Mucosa of descending colon (tissue), 3 donors: ENCODE measurements at regions not wholly inside any gene's neighbourhood (a gene's known extent, or its start where the extent isn't known, plus 50 kb on each side); places are given as distances from the start of the nearest gene placed in this dataset.

Experiments used
- ATAC-seq: fragments of 200-7000 bp; cut with Tn5 transposase; one replicate; pipeline ENCODE4 v1.9.1; 2020; ENCODE audit warnings: mild to moderate bottlenecking, moderate library complexity
- DNase-seq, 3 donors: peaks; one replicate each; pipeline ENCODE4 v3.0.0-alpha.2; 2020
- H3K36me3 ChIP-seq: fragments of 200-600 bp; one replicate; pipeline ENCODE4 v1.8.0; 2021; ENCODE audit warnings: low read depth, mild to moderate bottlenecking
- H3K4me1 ChIP-seq: fragments of 200-600 bp; one replicate; pipeline ENCODE4 v1.8.0; 2021; ENCODE audit warnings: low read depth, mild to moderate bottlenecking
- H3K4me3 ChIP-seq: fragments of 200-600 bp; one replicate; pipeline ENCODE4 v1.8.0; 2021; ENCODE audit warnings: mild to moderate bottlenecking
- H3K9me3 ChIP-seq: fragments of 200-600 bp; one replicate; pipeline ENCODE4 v1.8.0; 2021; ENCODE audit warnings: mild to moderate bottlenecking
- intact Hi-C, 2 donors: fragments of 100-400 bp; cut with DNase I in 1 of 2; cut with micrococcal nuclease in 1 of 2; formaldehyde crosslinking; loops; one replicate each; pipeline versions ENCODE4 v1.11.0 to v1.11.1; 2022; cut with DNase I, micrococcal nuclease
- TF ChIP-seq, protein P1 (sequence below): fragments of 200-600 bp; IDR thresholded peaks from one replicate; pipeline ENCODE4 v1.8.0; 2022; ENCODE audit warnings: antibody characterized with exemption, mild to moderate bottlenecking
- donor health status: DM: no; HTN: no; CAD: no; lungs with moderate emphysema.
- donor health status: DM: no; HTN: no; CAD: no.
- donor health status: DM: no; HTN: yes; CAD: no.

GRCh38 chr7:98687111-98687751 is 70.1 kb downstream of the NPTX2 start:
- Histone ChIP-seq H3K4me1 (no peaks in the 10 kb centered on the region), H3K36me3 (no peaks in the 10 kb centered on the region), H3K9me3 (peaks cover 6% of the 10 kb centered on the region), H3K4me3 (no peak overlapping the region)
- intact Hi-C loops: no loop called here
- no peak for ATAC-seq
- DNase-seq: no peak
- TF ChIP-seq, protein P1, sequence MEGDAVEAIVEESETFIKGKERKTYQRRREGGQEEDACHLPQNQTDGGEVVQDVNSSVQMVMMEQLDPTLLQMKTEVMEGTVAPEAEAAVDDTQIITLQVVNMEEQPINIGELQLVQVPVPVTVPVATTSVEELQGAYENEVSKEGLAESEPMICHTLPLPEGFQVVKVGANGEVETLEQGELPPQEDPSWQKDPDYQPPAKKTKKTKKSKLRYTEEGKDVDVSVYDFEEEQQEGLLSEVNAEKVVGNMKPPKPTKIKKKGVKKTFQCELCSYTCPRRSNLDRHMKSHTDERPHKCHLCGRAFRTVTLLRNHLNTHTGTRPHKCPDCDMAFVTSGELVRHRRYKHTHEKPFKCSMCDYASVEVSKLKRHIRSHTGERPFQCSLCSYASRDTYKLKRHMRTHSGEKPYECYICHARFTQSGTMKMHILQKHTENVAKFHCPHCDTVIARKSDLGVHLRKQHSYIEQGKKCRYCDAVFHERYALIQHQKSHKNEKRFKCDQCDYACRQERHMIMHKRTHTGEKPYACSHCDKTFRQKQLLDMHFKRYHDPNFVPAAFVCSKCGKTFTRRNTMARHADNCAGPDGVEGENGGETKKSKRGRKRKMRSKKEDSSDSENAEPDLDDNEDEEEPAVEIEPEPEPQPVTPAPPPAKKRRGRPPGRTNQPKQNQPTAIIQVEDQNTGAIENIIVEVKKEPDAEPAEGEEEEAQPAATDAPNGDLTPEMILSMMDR: no peak

GRCh38 chr7:98691619-98692018 is 74.5 kb downstream of the NPTX2 start:
- DNase-seq (no peak), ATAC-seq (no peak)
- intact Hi-C loops: no loop called here
- Histone ChIP-seq H3K9me3 (peaks cover 19% of the 10 kb centered on the region), H3K36me3 (no peaks in the 10 kb centered on the region), H3K4me3 (no peak overlapping the region), H3K4me1 (no peaks in the 10 kb centered on the region)
- TF ChIP-seq, protein P1: no peak

DNA sequence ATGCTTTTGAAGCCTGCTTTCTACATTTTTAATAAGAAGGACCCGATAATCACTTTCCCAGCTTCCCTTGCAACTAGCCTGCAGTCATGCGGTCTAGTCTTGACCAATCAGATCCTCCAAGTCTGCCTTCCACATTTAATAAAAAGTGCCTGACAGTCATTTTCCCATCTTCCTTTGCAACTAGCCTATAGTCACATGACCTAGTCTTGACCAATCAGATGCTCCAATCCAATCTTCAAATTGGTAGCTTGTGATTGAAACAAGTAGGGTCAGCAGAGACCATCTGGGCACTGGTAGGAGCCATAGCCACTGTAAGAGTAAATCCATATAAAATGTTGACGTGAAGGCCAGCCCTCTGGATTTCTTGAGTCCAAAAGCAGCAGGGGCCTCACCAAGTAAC is 80.0 kb downstream of the NPTX2 start:
- intact Hi-C loops: no loop called here
- no peak overlapping the region for H3K4me3 ChIP-seq

DNA sequence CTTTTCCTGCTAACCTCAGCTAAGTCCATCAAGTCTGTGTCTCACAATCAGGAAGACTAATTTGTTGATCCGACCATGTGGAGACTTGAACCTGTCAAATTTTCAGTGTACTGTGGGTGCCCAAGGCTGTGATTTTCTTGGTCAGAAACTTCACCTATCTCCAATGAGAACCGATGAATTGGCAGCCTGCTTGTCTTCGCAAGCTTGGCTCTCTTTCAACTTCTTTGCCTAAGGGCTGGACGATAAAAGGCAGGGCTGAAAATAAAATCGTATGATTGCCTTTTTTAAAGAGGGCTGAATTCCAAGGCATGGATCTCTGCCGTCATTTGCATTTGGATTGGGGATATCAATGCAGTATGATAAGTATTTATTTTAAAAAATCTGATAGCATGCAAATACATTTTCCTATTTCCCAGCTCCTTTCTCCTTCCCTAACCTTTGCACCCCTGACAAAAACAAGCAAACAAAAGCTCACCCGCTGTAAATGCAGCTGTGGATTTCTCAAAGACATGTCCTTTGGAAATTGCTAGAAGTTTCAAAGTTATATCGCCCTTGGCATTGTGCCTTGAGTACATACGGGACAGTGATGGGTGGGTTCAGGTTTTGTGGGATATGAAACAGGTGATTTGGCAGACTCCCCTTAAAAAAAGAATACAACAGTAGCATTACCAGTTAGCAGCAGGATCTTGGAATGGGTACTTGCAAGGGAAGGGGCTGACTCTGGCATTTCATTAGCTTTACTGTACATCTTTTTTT is 80.6 kb downstream of the NPTX2 start:
- TF ChIP-seq, protein P1: no peak
- intact Hi-C loops: no loop called here
- Histone ChIP-seq H3K36me3 (no peaks in the 10 kb centered on the region), H3K9me3 (peaks cover 19% of the 10 kb centered on the region), H3K4me1 (no peaks in the 10 kb centered on the region), H3K4me3 (no peak overlapping the region)
- DNase-seq (no peak), ATAC-seq (no peak)

More for the DNA sequence above, 80.0 kb downstream of the NPTX2 start:
- ATAC-seq (no peak), DNase-seq (no peak)
- no peaks in the 10 kb centered on the region for H3K36me3 ChIP-seq
- H3K4me1 ChIP-seq: no peaks in the 10 kb centered on the region
- H3K9me3 ChIP-seq: peaks cover 19% of the 10 kb centered on the region
- TF ChIP-seq, protein P1: no peak

- H3K36me3 ChIP-seq: no peaks in the 10 kb centered on the region
- H3K4me1 ChIP-seq: no peaks in the 10 kb centered on the region
- TF ChIP-seq, protein P1: no peak
- H3K9me3 ChIP-seq: peaks cover 11% of the 10 kb centered on the region
- no peak overlapping the region for H3K4me3 ChIP-seq
- intact Hi-C loops: no loop called here
- ATAC-seq (no peak), DNase-seq (no peak)
Observed at GRCh38 chr7:98698976-98699375, 81.9 kb downstream of the NPTX2 start.
